HCT116 (cell line): ENCODE measurements at regions not wholly inside any gene's neighbourhood (a gene's known extent, or its start where the extent isn't known, plus 50 kb on each side); places are given as distances from the start of the nearest gene placed in this dataset.

Source experiments
- ATAC-seq: fragments of 200-7000 bp; cut with Tn5 transposase; 2 replicates; pipeline ENCODE4 v1.9.1; 2020; ENCODE audit warnings: mild to moderate bottlenecking, moderate library complexity
- BruUV-seq: library from RNA; stranded (reverse); fragments of 400-500 nt; replicated peaks from 2 replicates; lab custom pipeline; 2021; lab: Mats Ljungman, UMichigan
- CTCF ChIA-PET: fragments of 300-600 bp; sonication (Branson Sonifier 250); formaldehyde crosslinking; loops from one replicate; lab custom pipeline; 2021; ENCODE audit warnings: antibody characterized with exemption; lab: Charles Lee
- POLR2A ChIA-PET: fragments of 300-600, 350-600 bp; sonication (Branson Sonifier 250); formaldehyde crosslinking; loops from one replicate; lab custom pipeline; 2021; ENCODE audit warnings: antibody characterized with exemption; lab: Charles Lee
- RAD21 ChIA-PET, 2 experiments: fragments of 300-600 bp; sonication (Branson Sonifier 250); formaldehyde crosslinking; loops; one replicate each; lab custom pipeline; 2023; ENCODE audit warnings: low total read pairs in 2 of 2; ENCODE audit not compliant: uncharacterized antibody in 2 of 2, unreplicated experiment in 2 of 2, low non-redundant PET in 1 of 2; lab: Charles Lee
- DNase-seq: peaks from one replicate; pipeline ENCODE4 v3.0.0-alpha.2; 2010; ENCODE audit warnings: low read depth, low spot score
- H2AFZ ChIP-seq: fragments of 200-600 bp; shearing (Covaris generic), sonication (generic); 2 replicates; pipeline ENCODE4 v1.6.1; 2017; ENCODE audit warnings: low read depth, mixed run types, mixed read lengths, antibody characterized with exemption, low read length; ENCODE audit not compliant: poor library complexity, severe bottlenecking
- H3K27ac ChIP-seq: 2 replicates; pipeline ENCODE4 v1.5.1; 2012; ENCODE audit warnings: low read depth, low read length
- H3K27me3 ChIP-seq: fragments of 200-600 bp; sonication (generic); 2 replicates; pipeline ENCODE4 v1.6.1; 2016; ENCODE audit warnings: mixed run types, low read length, mixed read lengths; ENCODE audit not compliant: insufficient read depth
- H3K36me3 ChIP-seq, 2 experiments: fragments of 200-500 bp in 1 of 2; fragments of 200-600 bp in 1 of 2; sonication (Bioruptor generic) in 1 of 2; sonication (generic) in 1 of 2; 2 replicates each; pipeline versions ENCODE4 v1.5.1 to v1.6.1; 2014 to 2016; ENCODE audit warnings: low read length in 2 of 2, inconsistent platforms in 1 of 2, mixed read lengths in 1 of 2, mixed run types in 1 of 2; ENCODE audit not compliant: insufficient read depth in 2 of 2, control insufficient read depth in 1 of 2
- H3K4me1 ChIP-seq, 2 experiments: fragments of 200-600 bp in 1 of 2; sonication (generic) in 1 of 2; 2 replicates each; pipeline versions ENCODE4 v1.5.1 to v1.6.1; 2012 to 2017; ENCODE audit warnings: low read length in 2 of 2, inconsistent platforms in 1 of 2, mild to moderate bottlenecking in 1 of 2, mixed read lengths in 1 of 2, mixed run types in 1 of 2, moderate library complexity in 1 of 2; ENCODE audit not compliant: insufficient read depth in 2 of 2, control insufficient read depth in 1 of 2
- H3K4me2 ChIP-seq: fragments of 200-600 bp; sonication (generic); 2 replicates; pipeline ENCODE4 v1.6.1; 2017; ENCODE audit warnings: mixed run types, low read length, mixed read lengths
- H3K4me3 ChIP-seq, 2 experiments: fragments of 200-600 bp in 1 of 2; sonication (generic) in 1 of 2; replicated peaks in 1 of 2; 2 replicates each; pipeline ENCODE4 v1.5.1; 2011 to 2016; ENCODE audit warnings: low read length in 2 of 2, control low read depth in 1 of 2, low read depth in 1 of 2, mild to moderate bottlenecking in 1 of 2, mixed read lengths in 1 of 2, mixed run types in 1 of 2
- H3K79me2 ChIP-seq: fragments of 200-600 bp; sonication (generic); 2 replicates; pipeline ENCODE4 v1.6.1; 2017; ENCODE audit warnings: mild to moderate bottlenecking, mixed run types, low read length, moderate library complexity, mixed read lengths; ENCODE audit not compliant: insufficient read depth
- H3K9ac ChIP-seq: fragments of 200-600 bp; sonication (generic); 2 replicates; pipeline ENCODE4 v1.6.1; 2016; ENCODE audit warnings: low read length, mixed read lengths
- H3K9me2 ChIP-seq: fragments of 200-600 bp; sonication (generic), shearing (Covaris generic); 2 replicates; pipeline ENCODE4 v1.6.1; 2017; ENCODE audit warnings: mixed run types, mild to moderate bottlenecking, moderate library complexity; ENCODE audit not compliant: insufficient read depth
- H3K9me3 ChIP-seq, 2 experiments: fragments of 200-500 bp in 1 of 2; fragments of 200-600 bp in 1 of 2; sonication (Bioruptor generic) in 1 of 2; sonication (generic) in 1 of 2; 2 replicates each; pipeline ENCODE4 v1.6.1; 2014 to 2017; ENCODE audit warnings: low read length in 2 of 2, mixed read lengths in 2 of 2, inconsistent platforms in 1 of 2, low read depth in 1 of 2, mild to moderate bottlenecking in 1 of 2, mixed run types in 1 of 2, moderate library complexity in 1 of 2; ENCODE audit not compliant: control insufficient read depth in 1 of 2, insufficient read depth in 1 of 2
- H4K20me1 ChIP-seq: fragments of 200-600 bp; sonication (generic), shearing (Covaris generic); 2 replicates; pipeline ENCODE4 v1.6.1; 2017; ENCODE audit warnings: mixed run types, mild to moderate bottlenecking, moderate library complexity; ENCODE audit not compliant: insufficient read depth
- CBX3 ChIP-seq: IDR thresholded peaks from 2 replicates; pipeline ENCODE4 v1.6.1; 2012; ENCODE audit warnings: low read depth
- POLR2A ChIP-seq: IDR thresholded peaks from 2 replicates; pipeline ENCODE4 v1.7.0; 2011; ENCODE audit warnings: borderline replicate concordance; ENCODE audit not compliant: insufficient read depth, insufficient read length; ENCODE audit errors: extremely low read depth
- POLR2AphosphoS5 ChIP-seq: IDR thresholded peaks from 2 replicates; pipeline ENCODE4 v1.6.1; 2011; ENCODE audit warnings: mild to moderate bottlenecking, low read depth, low read length, moderate library complexity
- SIN3A ChIP-seq: IDR thresholded peaks from 2 replicates; pipeline ENCODE4 v1.6.1; 2012; ENCODE audit warnings: low read depth
- SRF ChIP-seq: IDR thresholded peaks from 2 replicates; pipeline ENCODE4 v1.6.1; 2012; ENCODE audit warnings: low read depth
- TCF7L2 ChIP-seq: IDR thresholded peaks from 2 replicates; pipeline ENCODE4 v1.7.0; 2011; ENCODE audit warnings: borderline replicate concordance, inconsistent platforms; ENCODE audit not compliant: insufficient read depth, insufficient read length; ENCODE audit errors: extremely low read depth
- ZFX ChIP-seq: fragments of 450-650 bp; IDR thresholded peaks from 2 replicates; pipeline ENCODE4 v1.6.1; 2017
- ZNF274 ChIP-seq: fragments of 200-500 bp; sonication (Bioruptor generic); IDR thresholded peaks from 2 replicates; pipeline ENCODE4 v1.6.1; 2014; ENCODE audit warnings: mild to moderate bottlenecking, low read depth, low read length, inconsistent platforms
- intact Hi-C: fragments of 100-400 bp; cut with micrococcal nuclease; formaldehyde crosslinking; loops from 2 replicates; pipeline ENCODE4 v1.10.0; 2022
- TF ChIP-seq, protein P1 (sequence below): IDR thresholded peaks from 2 replicates; pipeline ENCODE4 v1.6.1; 2012
- TF ChIP-seq, protein P2 (sequence below): IDR thresholded peaks from 2 replicates; pipeline ENCODE4 v1.6.1; 2011; ENCODE audit warnings: mild to moderate bottlenecking, low read length, moderate library complexity; ENCODE audit not compliant: insufficient replicate concordance; ENCODE audit errors: extremely low read depth
- TF ChIP-seq, protein P3 (sequence below): IDR thresholded peaks from 2 replicates; pipeline ENCODE4 v1.6.1; 2012; ENCODE audit warnings: low read depth
- TF ChIP-seq, protein P4 (sequence below), 3 experiments: fragments of 200-600 bp in 1 of 3; sonication (generic) in 1 of 3; IDR thresholded peaks in 2 of 3; conservative IDR thresholded peaks in 1 of 3; 2 replicates each; pipeline ENCODE4 v1.5.1; 2012 to 2017; ENCODE audit warnings: low read depth in 2 of 3, low read length in 2 of 3, antibody characterized with exemption in 1 of 3, borderline replicate concordance in 1 of 3, control low read depth in 1 of 3, mild to moderate bottlenecking in 1 of 3, mixed read lengths in 1 of 3, mixed run types in 1 of 3, moderate library complexity in 1 of 3; ENCODE audit not compliant: insufficient read depth in 1 of 3
- TF ChIP-seq, protein P5 (sequence below): IDR thresholded peaks from 2 replicates; pipeline ENCODE4 v1.6.1; 2012

DNA sequence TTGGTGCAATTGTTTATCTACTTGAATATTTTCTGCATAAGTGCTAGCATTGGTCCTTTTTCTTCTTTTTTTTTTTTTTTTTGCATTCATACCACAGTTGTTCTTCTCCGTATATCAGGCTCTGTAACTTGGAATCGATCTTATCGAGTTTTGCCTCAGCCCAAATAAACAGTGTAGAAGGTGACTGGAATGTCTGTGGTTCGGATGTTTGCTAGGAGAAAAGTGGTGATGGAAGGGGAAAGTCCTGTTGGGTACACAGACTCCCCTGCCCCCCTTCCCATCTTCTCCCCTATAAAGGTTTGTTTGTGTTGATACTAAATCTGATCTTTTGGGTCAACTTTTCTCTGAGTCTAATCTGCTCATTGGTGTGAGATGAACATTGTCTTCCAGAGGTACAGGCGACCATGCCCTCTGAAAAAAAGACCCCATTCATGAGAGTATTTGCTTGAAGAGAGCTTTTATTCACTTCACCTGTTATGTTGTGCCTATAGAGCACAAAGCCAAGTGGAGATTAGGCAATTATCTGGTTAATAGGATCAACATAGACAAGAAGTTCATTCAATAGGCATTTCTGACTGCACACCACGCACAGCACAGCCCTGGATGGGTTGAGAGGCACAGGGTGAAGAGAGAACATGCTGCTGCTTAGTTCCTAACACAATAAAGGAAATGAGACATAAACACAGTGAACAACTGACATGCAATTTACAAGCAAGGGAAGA, 620.0 kb downstream of the PKHD1 start (continued):
- TF ChIP-seq, protein P1, sequence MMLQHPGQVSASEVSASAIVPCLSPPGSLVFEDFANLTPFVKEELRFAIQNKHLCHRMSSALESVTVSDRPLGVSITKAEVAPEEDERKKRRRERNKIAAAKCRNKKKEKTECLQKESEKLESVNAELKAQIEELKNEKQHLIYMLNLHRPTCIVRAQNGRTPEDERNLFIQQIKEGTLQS: no peak
- no peak for TF ChIP-seq ZFX
- TF ChIP-seq ZNF274: no peak

DNA sequence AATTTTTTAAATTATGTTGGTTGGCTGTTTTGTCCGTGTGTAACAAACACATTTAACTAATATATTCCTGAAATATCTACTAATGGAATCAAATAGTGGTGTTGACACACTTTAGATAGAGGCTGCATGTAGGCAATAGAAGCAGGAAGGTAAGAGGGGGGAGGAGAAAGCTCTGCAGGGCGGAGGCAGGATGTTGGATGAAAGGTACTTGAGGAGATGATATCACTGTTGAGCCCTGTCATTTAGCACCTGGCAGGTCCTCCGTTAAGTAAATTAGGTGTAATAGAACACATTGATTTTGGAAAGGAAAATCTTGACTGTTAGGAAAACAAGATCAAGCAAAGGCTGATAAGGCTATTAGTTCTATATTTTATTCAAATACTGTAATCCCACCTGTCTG, 618.7 kb downstream of the PKHD1 start:
- H3K9me3 ChIP-seq: peaks cover 3 to 12% of the 10 kb centered on the region in 2 experiments; a peak in 3 of 4 replicates
- no peaks in the 10 kb centered on the region for H4K20me1 ChIP-seq
- no peaks in the 10 kb centered on the region for H3K27me3 ChIP-seq
- no TSS peak for BruUV-seq
- H3K4me3 ChIP-seq: no peak overlapping the region
- intact Hi-C loops: no loop called here
- ChIA-PET CTCF (no interaction called here), POLR2A (no interaction called here), RAD21 (no interaction called here)
- no peak overlapping the region for H3K27ac ChIP-seq
- no peaks in the 10 kb centered on the region for H3K9me2 ChIP-seq
- H2AFZ ChIP-seq: no peak overlapping the region
- no peaks in the 10 kb centered on the region for H3K79me2 ChIP-seq
- TF ChIP-seq, protein P2, sequence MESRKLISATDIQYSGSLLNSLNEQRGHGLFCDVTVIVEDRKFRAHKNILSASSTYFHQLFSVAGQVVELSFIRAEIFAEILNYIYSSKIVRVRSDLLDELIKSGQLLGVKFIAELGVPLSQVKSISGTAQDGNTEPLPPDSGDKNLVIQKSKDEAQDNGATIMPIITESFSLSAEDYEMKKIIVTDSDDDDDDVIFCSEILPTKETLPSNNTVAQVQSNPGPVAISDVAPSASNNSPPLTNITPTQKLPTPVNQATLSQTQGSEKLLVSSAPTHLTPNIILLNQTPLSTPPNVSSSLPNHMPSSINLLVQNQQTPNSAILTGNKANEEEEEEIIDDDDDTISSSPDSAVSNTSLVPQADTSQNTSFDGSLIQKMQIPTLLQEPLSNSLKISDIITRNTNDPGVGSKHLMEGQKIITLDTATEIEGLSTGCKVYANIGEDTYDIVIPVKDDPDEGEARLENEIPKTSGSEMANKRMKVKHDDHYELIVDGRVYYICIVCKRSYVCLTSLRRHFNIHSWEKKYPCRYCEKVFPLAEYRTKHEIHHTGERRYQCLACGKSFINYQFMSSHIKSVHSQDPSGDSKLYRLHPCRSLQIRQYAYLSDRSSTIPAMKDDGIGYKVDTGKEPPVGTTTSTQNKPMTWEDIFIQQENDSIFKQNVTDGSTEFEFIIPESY: no peak
- TF ChIP-seq TCF7L2: no peak
- no peak for TF ChIP-seq SRF
- TF ChIP-seq SIN3A: no peak
- TF ChIP-seq, protein P3, sequence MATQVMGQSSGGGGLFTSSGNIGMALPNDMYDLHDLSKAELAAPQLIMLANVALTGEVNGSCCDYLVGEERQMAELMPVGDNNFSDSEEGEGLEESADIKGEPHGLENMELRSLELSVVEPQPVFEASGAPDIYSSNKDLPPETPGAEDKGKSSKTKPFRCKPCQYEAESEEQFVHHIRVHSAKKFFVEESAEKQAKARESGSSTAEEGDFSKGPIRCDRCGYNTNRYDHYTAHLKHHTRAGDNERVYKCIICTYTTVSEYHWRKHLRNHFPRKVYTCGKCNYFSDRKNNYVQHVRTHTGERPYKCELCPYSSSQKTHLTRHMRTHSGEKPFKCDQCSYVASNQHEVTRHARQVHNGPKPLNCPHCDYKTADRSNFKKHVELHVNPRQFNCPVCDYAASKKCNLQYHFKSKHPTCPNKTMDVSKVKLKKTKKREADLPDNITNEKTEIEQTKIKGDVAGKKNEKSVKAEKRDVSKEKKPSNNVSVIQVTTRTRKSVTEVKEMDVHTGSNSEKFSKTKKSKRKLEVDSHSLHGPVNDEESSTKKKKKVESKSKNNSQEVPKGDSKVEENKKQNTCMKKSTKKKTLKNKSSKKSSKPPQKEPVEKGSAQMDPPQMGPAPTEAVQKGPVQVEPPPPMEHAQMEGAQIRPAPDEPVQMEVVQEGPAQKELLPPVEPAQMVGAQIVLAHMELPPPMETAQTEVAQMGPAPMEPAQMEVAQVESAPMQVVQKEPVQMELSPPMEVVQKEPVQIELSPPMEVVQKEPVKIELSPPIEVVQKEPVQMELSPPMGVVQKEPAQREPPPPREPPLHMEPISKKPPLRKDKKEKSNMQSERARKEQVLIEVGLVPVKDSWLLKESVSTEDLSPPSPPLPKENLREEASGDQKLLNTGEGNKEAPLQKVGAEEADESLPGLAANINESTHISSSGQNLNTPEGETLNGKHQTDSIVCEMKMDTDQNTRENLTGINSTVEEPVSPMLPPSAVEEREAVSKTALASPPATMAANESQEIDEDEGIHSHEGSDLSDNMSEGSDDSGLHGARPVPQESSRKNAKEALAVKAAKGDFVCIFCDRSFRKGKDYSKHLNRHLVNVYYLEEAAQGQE: no peak
- no peak for TF ChIP-seq POLR2AphosphoS5
- no peak for TF ChIP-seq POLR2A
- TF ChIP-seq, protein P4, sequence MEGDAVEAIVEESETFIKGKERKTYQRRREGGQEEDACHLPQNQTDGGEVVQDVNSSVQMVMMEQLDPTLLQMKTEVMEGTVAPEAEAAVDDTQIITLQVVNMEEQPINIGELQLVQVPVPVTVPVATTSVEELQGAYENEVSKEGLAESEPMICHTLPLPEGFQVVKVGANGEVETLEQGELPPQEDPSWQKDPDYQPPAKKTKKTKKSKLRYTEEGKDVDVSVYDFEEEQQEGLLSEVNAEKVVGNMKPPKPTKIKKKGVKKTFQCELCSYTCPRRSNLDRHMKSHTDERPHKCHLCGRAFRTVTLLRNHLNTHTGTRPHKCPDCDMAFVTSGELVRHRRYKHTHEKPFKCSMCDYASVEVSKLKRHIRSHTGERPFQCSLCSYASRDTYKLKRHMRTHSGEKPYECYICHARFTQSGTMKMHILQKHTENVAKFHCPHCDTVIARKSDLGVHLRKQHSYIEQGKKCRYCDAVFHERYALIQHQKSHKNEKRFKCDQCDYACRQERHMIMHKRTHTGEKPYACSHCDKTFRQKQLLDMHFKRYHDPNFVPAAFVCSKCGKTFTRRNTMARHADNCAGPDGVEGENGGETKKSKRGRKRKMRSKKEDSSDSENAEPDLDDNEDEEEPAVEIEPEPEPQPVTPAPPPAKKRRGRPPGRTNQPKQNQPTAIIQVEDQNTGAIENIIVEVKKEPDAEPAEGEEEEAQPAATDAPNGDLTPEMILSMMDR (IDR thresholded peaks at IDR 0.05 in 2 of 3, conservative IDR thresholded peaks at IDR 0.05 in 1 of 3; ENCODE audit: borderline replicate concordance in 1 of 3, insufficient read depth in 1 of 3, low read depth in 2 of 3, low read length in 2 of 3): no peak
- TF ChIP-seq CBX3: no peak
- TF ChIP-seq, protein P5, sequence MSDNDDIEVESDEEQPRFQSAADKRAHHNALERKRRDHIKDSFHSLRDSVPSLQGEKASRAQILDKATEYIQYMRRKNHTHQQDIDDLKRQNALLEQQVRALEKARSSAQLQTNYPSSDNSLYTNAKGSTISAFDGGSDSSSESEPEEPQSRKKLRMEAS: no peak
- no peak overlapping the region for H3K4me2 ChIP-seq
- no peaks in the 10 kb centered on the region for H3K36me3 ChIP-seq
- DNase-seq: no peak
- no peak overlapping the region for H3K9ac ChIP-seq
- no peaks in the 10 kb centered on the region for H3K4me1 ChIP-seq
- no peak for ATAC-seq
